ENCODE measurements at regions not wholly inside any gene's neighbourhood (a gene's known extent, or its start where the extent isn't known, plus 50 kb on each side); places are given as distances from the start of the nearest gene placed in this dataset.

DNA sequence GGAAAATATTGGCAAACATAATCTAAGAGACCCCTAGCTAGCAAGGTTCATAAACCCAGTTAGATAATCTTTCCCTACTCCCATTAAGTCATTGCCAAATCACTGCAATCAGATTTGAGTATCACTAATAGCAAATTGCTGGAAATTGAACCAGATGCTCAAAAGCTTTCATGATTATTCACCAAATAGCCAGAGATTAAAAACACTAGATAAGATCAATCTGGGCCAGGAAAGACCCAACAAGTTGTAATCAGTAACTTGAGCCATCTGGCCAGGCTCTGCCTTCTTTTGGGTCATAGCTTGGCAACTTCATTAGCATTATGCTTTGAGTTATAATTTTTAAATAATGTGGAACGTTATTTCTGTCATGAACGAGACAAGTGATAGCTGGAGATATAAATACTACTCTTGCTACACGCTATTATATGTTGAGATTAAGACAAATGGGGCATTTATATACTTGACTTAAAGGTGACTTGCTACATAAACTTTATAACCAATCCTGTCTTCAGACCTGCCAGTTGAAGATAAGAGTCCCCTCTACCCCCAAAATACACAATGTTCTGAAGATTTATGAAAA, 196.6 kb upstream of the EDNRA start:
- TF ChIP-seq, protein P1, sequence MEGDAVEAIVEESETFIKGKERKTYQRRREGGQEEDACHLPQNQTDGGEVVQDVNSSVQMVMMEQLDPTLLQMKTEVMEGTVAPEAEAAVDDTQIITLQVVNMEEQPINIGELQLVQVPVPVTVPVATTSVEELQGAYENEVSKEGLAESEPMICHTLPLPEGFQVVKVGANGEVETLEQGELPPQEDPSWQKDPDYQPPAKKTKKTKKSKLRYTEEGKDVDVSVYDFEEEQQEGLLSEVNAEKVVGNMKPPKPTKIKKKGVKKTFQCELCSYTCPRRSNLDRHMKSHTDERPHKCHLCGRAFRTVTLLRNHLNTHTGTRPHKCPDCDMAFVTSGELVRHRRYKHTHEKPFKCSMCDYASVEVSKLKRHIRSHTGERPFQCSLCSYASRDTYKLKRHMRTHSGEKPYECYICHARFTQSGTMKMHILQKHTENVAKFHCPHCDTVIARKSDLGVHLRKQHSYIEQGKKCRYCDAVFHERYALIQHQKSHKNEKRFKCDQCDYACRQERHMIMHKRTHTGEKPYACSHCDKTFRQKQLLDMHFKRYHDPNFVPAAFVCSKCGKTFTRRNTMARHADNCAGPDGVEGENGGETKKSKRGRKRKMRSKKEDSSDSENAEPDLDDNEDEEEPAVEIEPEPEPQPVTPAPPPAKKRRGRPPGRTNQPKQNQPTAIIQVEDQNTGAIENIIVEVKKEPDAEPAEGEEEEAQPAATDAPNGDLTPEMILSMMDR (IDR thresholded peaks at IDR 0.05), result no peak
- no peak for TF ChIP-seq POLR2A (IDR thresholded peaks at IDR 0.05)

All from prostate gland (tissue), 2 donors.